SU-DHL-6 (cell line): ENCODE measurements at regions not wholly inside any gene's neighbourhood (a gene's known extent, or its start where the extent isn't known, plus 50 kb on each side); places are given as distances from the start of the nearest gene placed in this dataset.

ENCODE experiments used
- H2AFZ ChIP-seq: fragments of 200-600 bp; sonication (generic); 2 replicates; pipeline ENCODE4 v1.6.1; 2014; ENCODE audit warnings: low read depth, mild to moderate bottlenecking, moderate library complexity, mixed read lengths, antibody characterized with exemption, low read length; ENCODE audit not compliant: severe bottlenecking
- H3F3A ChIP-seq: fragments of 200-600 bp; shearing (Covaris generic); 2 replicates; pipeline ENCODE4 v1.6.0; 2016; ENCODE audit warnings: antibody characterized with exemption, mild to moderate bottlenecking; ENCODE audit not compliant: insufficient read depth
- H3K27ac ChIP-seq: fragments of 200-600 bp; sonication (generic); 2 replicates; pipeline ENCODE4 v1.5.1; 2016; ENCODE audit warnings: low read depth, mild to moderate bottlenecking, low read length, moderate library complexity, mixed read lengths
- H3K27me3 ChIP-seq: fragments of 200-600 bp; sonication (generic), shearing (Covaris generic); 2 replicates; pipeline ENCODE4 v1.6.0; 2014; ENCODE audit warnings: mild to moderate bottlenecking, low read length
- H3K36me3 ChIP-seq: fragments of 200-600 bp; sonication (generic); 2 replicates; pipeline ENCODE4 v1.6.1; 2014; ENCODE audit warnings: mild to moderate bottlenecking, low read length, mixed read lengths
- H3K4me2 ChIP-seq: fragments of 300-600, 200-600 bp; shearing (Covaris generic), sonication (generic); 2 replicates; pipeline ENCODE4 v1.6.0; 2014; ENCODE audit warnings: low read length, low read depth, mild to moderate bottlenecking; ENCODE audit not compliant: poor library complexity, severe bottlenecking
- H3K4me3 ChIP-seq: fragments of 200-600 bp; sonication (generic); 2 replicates; pipeline ENCODE4 v1.5.1; 2014; ENCODE audit warnings: antibody characterized with exemption, low read length, mild to moderate bottlenecking, mixed read lengths; ENCODE audit not compliant: insufficient read depth, poor library complexity, severe bottlenecking
- H3K79me2 ChIP-seq: fragments of 200-600 bp; sonication (generic); 2 replicates; pipeline ENCODE4 v1.6.1; 2014; ENCODE audit warnings: mild to moderate bottlenecking, low read length, moderate library complexity; ENCODE audit not compliant: insufficient read depth
- H3K9ac ChIP-seq: fragments of 200-600 bp; sonication (generic); 2 replicates; pipeline ENCODE4 v1.7.0; 2014; ENCODE audit warnings: mild to moderate bottlenecking, low read length
- H3K9me2 ChIP-seq: fragments of 200-600 bp; sonication (generic); replicated peaks from 2 replicates; pipeline ENCODE4 v1.6.1; 2014; ENCODE audit warnings: low read length; ENCODE audit not compliant: insufficient read depth
- H3K9me3 ChIP-seq: fragments of 200-600 bp; sonication (generic); 2 replicates; pipeline ENCODE4 v1.6.1; 2014; ENCODE audit warnings: low read length, mixed read lengths; ENCODE audit not compliant: insufficient read depth
- H4K20me1 ChIP-seq: fragments of 200-600 bp; sonication (generic); 2 replicates; pipeline ENCODE4 v1.6.1; 2014; ENCODE audit warnings: low read depth, mild to moderate bottlenecking, antibody characterized with exemption, low read length, moderate library complexity, mixed read lengths
- EZH2phosphoT487 ChIP-seq: fragments of 200-600 bp; sonication (generic), shearing (Covaris generic); conservative IDR thresholded peaks from 2 replicates; pipeline ENCODE4 v1.6.1; 2018; ENCODE audit warnings: mild to moderate bottlenecking, antibody characterized with exemption, low read length, moderate library complexity, mixed read lengths
- TF ChIP-seq, protein P1 (sequence below): fragments of 200-600 bp; sonication (generic); IDR thresholded peaks from one replicate; pipeline ENCODE4 v1.5.1; 2017; ENCODE audit warnings: antibody characterized with exemption, mild to moderate bottlenecking, low read length, moderate library complexity; ENCODE audit not compliant: insufficient read depth, poor library complexity, severe bottlenecking

DNA sequence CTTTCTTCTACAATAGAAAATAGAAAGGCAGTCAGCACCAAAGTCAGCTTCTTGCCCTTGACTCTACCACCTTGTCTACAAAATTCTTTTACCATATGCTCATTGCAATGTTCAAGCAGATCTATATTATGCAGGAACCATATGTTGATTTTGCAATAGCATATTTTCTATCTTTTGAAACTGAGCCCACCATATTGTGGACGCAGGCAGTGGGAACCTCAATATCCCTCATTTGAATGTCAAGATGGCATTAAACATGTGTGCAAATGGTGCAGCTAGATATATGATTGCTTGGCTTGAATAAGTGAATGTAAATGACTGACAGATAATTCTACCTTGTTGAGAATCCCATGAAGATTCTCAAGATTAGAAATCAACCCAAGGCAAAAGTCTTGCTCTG, 412.7 kb upstream of the FSHR start:
- TF ChIP-seq, protein P1, sequence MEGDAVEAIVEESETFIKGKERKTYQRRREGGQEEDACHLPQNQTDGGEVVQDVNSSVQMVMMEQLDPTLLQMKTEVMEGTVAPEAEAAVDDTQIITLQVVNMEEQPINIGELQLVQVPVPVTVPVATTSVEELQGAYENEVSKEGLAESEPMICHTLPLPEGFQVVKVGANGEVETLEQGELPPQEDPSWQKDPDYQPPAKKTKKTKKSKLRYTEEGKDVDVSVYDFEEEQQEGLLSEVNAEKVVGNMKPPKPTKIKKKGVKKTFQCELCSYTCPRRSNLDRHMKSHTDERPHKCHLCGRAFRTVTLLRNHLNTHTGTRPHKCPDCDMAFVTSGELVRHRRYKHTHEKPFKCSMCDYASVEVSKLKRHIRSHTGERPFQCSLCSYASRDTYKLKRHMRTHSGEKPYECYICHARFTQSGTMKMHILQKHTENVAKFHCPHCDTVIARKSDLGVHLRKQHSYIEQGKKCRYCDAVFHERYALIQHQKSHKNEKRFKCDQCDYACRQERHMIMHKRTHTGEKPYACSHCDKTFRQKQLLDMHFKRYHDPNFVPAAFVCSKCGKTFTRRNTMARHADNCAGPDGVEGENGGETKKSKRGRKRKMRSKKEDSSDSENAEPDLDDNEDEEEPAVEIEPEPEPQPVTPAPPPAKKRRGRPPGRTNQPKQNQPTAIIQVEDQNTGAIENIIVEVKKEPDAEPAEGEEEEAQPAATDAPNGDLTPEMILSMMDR, result no peak
- TF ChIP-seq EZH2phosphoT487, result no peak
- H3K4me2 ChIP-seq, result no peak overlapping the region
- no peak overlapping the region for H3K9ac ChIP-seq
- H3K79me2 ChIP-seq, result no peaks in the 10 kb centered on the region
- H4K20me1 ChIP-seq, result no peaks in the 10 kb centered on the region
- no peaks in the 10 kb centered on the region for H3K27me3 ChIP-seq
- no peaks in the 10 kb centered on the region for H3F3A ChIP-seq
- no peaks in the 10 kb centered on the region for H3K9me2 ChIP-seq
- H3K4me3 ChIP-seq, result no peak overlapping the region
- no peak overlapping the region for H2AFZ ChIP-seq
- H3K9me3 ChIP-seq, result no peaks in the 10 kb centered on the region
- no peaks in the 10 kb centered on the region for H3K36me3 ChIP-seq
- no peak overlapping the region for H3K27ac ChIP-seq

DNA sequence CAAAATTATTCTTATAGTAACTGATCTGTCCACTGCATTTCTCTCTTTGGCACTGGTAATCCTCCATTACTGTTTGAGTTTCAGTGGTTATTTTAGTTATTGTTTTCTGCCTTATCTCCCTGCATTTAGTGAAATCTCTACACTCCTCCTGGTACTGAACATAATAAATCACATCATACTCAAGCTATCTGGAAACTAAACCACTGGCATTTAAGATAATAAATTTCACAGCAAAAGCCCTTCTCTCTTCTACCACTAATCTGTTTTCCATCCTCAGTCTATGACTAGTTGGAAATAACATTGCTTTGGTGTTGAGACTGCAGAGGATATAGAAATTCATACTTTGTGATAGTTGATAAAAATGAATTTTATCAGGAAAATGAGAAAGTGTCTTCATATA, 399.3 kb upstream of the FSHR start:
- Histone ChIP-seq H4K20me1 (no peaks in the 10 kb centered on the region), H2AFZ (no peak overlapping the region), H3K79me2 (no peaks in the 10 kb centered on the region), H3K4me2 (no peak overlapping the region), H3K4me3 (no peak overlapping the region), H3F3A (no peaks in the 10 kb centered on the region), H3K27ac (no peak overlapping the region), H3K9me3 (no peaks in the 10 kb centered on the region), H3K36me3 (no peaks in the 10 kb centered on the region), H3K9ac (no peak overlapping the region), H3K9me2 (no peaks in the 10 kb centered on the region), H3K27me3 (no peaks in the 10 kb centered on the region)
- no peak for TF ChIP-seq EZH2phosphoT487
- TF ChIP-seq, protein P1, result no peak

DNA sequence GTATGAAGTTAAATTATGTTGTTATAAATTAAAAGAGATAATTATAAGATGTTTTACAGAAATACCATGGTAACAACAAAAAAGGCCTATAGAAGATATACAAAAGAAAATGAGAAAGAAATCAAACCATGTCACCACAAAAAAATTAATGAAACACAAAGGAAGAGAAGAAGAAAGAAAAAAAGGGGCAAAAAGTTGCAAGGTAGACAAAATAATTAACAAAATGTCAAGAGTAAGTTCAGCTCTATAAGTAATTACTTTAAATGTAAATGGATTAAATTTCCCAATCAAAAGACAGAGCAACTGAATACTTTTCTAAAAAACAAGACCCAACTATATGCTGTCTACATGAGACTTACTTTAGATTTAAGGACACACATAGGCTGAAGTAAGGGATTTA, 378.4 kb upstream of the FSHR start:
- Histone ChIP-seq H3F3A (no peaks in the 10 kb centered on the region), H3K36me3 (no peaks in the 10 kb centered on the region), H3K4me2 (no peak overlapping the region), H3K27me3 (no peaks in the 10 kb centered on the region), H3K79me2 (no peaks in the 10 kb centered on the region), H3K9ac (no peak overlapping the region), H3K9me3 (peaks cover 10% of the 10 kb centered on the region; the same call in 1 of the 2 replicates), H3K9me2 (no peaks in the 10 kb centered on the region), H3K27ac (no peak overlapping the region), H2AFZ (no peak overlapping the region), H4K20me1 (no peaks in the 10 kb centered on the region), H3K4me3 (no peak overlapping the region)
- TF ChIP-seq EZH2phosphoT487, result no peak
- TF ChIP-seq, protein P1, result no peak
